RWPE2 (cell line): ENCODE measurements at regions not wholly inside any gene's neighbourhood (a gene's known extent, or its start where the extent isn't known, plus 50 kb on each side); places are given as distances from the start of the nearest gene placed in this dataset.

Experiments used
- ATAC-seq: fragments of 200-7000 bp; cut with Tn5 transposase; 3 replicates; pipeline ENCODE4 v1.9.1; 2021; ENCODE audit warnings: low read depth
- DNase-seq: peaks from one replicate; pipeline ENCODE4 v3.0.0-alpha.2; 2020; ENCODE audit warnings: low spot score
- H3K27ac ChIP-seq: fragments of 450-650 bp; 2 replicates; pipeline ENCODE4 v1.5.1; 2017; ENCODE audit warnings: mild to moderate bottlenecking; ENCODE audit not compliant: poor library complexity, severe bottlenecking
- H3K27me3 ChIP-seq: fragments of 250-450 bp; sonication (Bioruptor Pico); 2 replicates; pipeline ENCODE4 v1.5.1; 2021; ENCODE audit warnings: mild to moderate bottlenecking, moderate library complexity; ENCODE audit not compliant: insufficient read depth, poor library complexity, severe bottlenecking
- H3K36me3 ChIP-seq: fragments of 250-450 bp; sonication (Bioruptor Pico); 2 replicates; pipeline ENCODE4 v1.5.1; 2020; ENCODE audit warnings: low read depth, mild to moderate bottlenecking, moderate library complexity
- H3K4me1 ChIP-seq: fragments of 250-450 bp; sonication (Bioruptor Pico); 2 replicates; pipeline ENCODE4 v1.5.1; 2021; ENCODE audit warnings: mild to moderate bottlenecking, moderate library complexity; ENCODE audit not compliant: insufficient read depth, poor library complexity, severe bottlenecking
- H3K4me3 ChIP-seq: fragments of 250-450 bp; sonication (Bioruptor Pico); 2 replicates; pipeline ENCODE4 v1.5.1; 2021; ENCODE audit warnings: mild to moderate bottlenecking, moderate library complexity; ENCODE audit not compliant: severe bottlenecking
- H3K9me3 ChIP-seq: fragments of 250-450 bp; sonication (Bioruptor Pico); 2 replicates; pipeline ENCODE4 v1.5.1; 2021; ENCODE audit warnings: mild to moderate bottlenecking, moderate library complexity; ENCODE audit not compliant: severe bottlenecking
- TF ChIP-seq, protein P1 (sequence below): fragments of 450-650 bp; IDR thresholded peaks from one replicate; pipeline ENCODE4 v1.5.1; 2017; ENCODE audit warnings: mild to moderate bottlenecking, moderate library complexity; ENCODE audit not compliant: poor library complexity, severe bottlenecking

GRCh38 chr3:34881026-34881425, 758.3 kb upstream of the ARPP21 start:
- no peak for DNase-seq
- H3K9me3 ChIP-seq: no peaks in the 10 kb centered on the region
- TF ChIP-seq, protein P1, sequence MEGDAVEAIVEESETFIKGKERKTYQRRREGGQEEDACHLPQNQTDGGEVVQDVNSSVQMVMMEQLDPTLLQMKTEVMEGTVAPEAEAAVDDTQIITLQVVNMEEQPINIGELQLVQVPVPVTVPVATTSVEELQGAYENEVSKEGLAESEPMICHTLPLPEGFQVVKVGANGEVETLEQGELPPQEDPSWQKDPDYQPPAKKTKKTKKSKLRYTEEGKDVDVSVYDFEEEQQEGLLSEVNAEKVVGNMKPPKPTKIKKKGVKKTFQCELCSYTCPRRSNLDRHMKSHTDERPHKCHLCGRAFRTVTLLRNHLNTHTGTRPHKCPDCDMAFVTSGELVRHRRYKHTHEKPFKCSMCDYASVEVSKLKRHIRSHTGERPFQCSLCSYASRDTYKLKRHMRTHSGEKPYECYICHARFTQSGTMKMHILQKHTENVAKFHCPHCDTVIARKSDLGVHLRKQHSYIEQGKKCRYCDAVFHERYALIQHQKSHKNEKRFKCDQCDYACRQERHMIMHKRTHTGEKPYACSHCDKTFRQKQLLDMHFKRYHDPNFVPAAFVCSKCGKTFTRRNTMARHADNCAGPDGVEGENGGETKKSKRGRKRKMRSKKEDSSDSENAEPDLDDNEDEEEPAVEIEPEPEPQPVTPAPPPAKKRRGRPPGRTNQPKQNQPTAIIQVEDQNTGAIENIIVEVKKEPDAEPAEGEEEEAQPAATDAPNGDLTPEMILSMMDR: no peak
- H3K27me3 ChIP-seq: peaks cover 2% of the 10 kb centered on the region
- no peak overlapping the region for H3K27ac ChIP-seq
- ATAC-seq: no peak
- H3K36me3 ChIP-seq: no peaks in the 10 kb centered on the region
- H3K4me3 ChIP-seq: no peak overlapping the region
- H3K4me1 ChIP-seq: no peaks in the 10 kb centered on the region

DNA sequence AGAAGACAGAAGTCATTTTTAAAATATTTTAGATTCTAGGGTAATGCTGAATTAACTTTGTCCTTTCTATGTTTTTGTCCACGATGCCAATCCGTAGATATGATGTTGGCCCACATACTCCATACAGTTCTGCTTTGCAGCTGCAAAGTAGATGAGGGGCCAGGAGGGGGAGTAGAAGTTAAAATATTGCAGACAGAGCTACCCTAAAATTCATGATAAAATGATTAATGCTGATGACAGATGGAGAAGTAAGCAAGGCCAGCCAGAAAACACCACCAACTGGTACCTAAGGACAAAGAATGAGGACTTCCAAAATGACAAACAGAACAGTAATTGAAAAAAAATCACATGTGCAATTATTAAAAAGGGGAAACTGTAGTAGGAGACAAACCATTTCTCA, 756.6 kb upstream of the ARPP21 start:
- Histone ChIP-seq H3K36me3 (no peaks in the 10 kb centered on the region), H3K27ac (no peak overlapping the region), H3K4me3 (no peak overlapping the region), H3K9me3 (no peaks in the 10 kb centered on the region), H3K4me1 (no peaks in the 10 kb centered on the region), H3K27me3 (no peaks in the 10 kb centered on the region)
- ATAC-seq: no peak
- TF ChIP-seq, protein P1: no peak
- DNase-seq: no peak

DNA sequence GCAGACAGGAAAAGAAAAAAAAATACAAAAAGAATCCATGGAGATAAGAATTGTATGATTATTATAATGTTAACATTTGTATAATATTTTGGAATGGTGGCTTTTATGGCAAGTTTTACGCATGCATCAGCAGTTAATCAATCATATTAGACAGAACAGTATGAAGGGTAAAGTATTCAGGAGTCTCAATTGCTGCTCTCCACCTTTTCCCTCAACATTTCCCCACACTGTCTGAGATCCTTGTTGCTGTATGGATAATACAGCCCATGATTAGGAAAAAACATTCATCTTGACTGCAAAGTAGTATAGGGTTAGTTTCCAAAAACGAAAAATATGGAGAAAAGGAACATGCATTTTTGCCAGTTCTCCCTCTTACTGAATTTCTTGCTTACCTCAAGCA, 755.3 kb upstream of the ARPP21 start:
- TF ChIP-seq, protein P1: no peak

GRCh38 chr3:34886443-34886842, 752.9 kb upstream of the ARPP21 start:
- ATAC-seq: no peak
- Histone ChIP-seq H3K36me3 (no peaks in the 10 kb centered on the region), H3K9me3 (no peaks in the 10 kb centered on the region), H3K27me3 (no peaks in the 10 kb centered on the region), H3K4me1 (no peaks in the 10 kb centered on the region), H3K4me3 (no peak overlapping the region), H3K27ac (no peak overlapping the region)
- TF ChIP-seq, protein P1: no peak
- no peak for DNase-seq

More for the DNA sequence above, 755.3 kb upstream of the ARPP21 start:
- DNase-seq (no peak), ATAC-seq (no peak)
- H3K27me3 ChIP-seq: no peaks in the 10 kb centered on the region
- no peaks in the 10 kb centered on the region for H3K4me1 ChIP-seq
- H3K9me3 ChIP-seq: no peaks in the 10 kb centered on the region
- H3K4me3 ChIP-seq: no peak overlapping the region
- no peaks in the 10 kb centered on the region for H3K36me3 ChIP-seq
- H3K27ac ChIP-seq: no peak overlapping the region

DNA sequence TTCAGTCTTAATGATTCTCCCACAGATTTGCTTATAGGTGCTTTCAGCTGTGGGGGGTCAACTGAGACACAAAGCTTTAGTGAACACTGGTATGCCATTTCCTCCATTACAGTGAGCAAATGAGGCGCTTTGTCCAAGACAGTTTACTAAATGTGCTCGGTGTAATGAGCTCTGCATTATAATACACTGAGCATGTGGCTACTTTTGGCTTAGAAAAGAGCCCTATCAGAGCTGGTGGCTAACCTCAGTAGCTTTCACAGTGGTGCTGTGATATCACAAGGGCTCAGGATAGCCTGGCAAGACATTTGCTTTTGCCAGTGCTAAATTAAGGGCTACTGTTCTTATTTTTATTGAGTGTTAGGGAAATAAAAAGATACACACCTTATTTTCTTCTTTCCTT, 749.7 kb upstream of the ARPP21 start:
- H3K4me1 ChIP-seq: no peaks in the 10 kb centered on the region
- no peaks in the 10 kb centered on the region for H3K36me3 ChIP-seq
- no peaks in the 10 kb centered on the region for H3K27me3 ChIP-seq
- ATAC-seq (no peak), DNase-seq (no peak)
- H3K9me3 ChIP-seq: no peaks in the 10 kb centered on the region
- no peak overlapping the region for H3K4me3 ChIP-seq
- no peak overlapping the region for H3K27ac ChIP-seq
- TF ChIP-seq, protein P1: no peak
